ENCODE measurements at regions not wholly inside any gene's neighbourhood (a gene's known extent, or its start where the extent isn't known, plus 50 kb on each side); places are given as distances from the start of the nearest gene placed in this dataset.

- TF ChIP-seq CTCF (IDR thresholded peaks at IDR 0.05; ENCODE audit: insufficient read depth, low read length, poor library complexity, severe bottlenecking), result no peak
- no peaks in the 10 kb centered on the region for H3K27me3 ChIP-seq (ENCODE audit: control insufficient read depth, insufficient read depth, low read length)
- no peaks in the 10 kb centered on the region for H3K36me3 ChIP-seq (ENCODE audit: control insufficient read depth, insufficient read depth, low read length)
- no peak overlapping the region for H3K4me3 ChIP-seq (ENCODE audit: low read depth, low read length)
- no peak for DNase-seq (ENCODE audit: low read depth)
Measured at GRCh38 chr20:52649727-52650126, 322.4 kb upstream of the TSHZ2 start.

- H3K27me3 ChIP-seq (ENCODE audit: control insufficient read depth, insufficient read depth, low read length), result no peaks in the 10 kb centered on the region
- DNase-seq (ENCODE audit: low read depth), result no peak
- no peak overlapping the region for H3K4me3 ChIP-seq (ENCODE audit: low read depth, low read length)
- no peaks in the 10 kb centered on the region for H3K36me3 ChIP-seq (ENCODE audit: control insufficient read depth, insufficient read depth, low read length)
- no peak for TF ChIP-seq CTCF (IDR thresholded peaks at IDR 0.05; ENCODE audit: insufficient read depth, low read length, poor library complexity, severe bottlenecking)
Measured at GRCh38 chr20:52645822-52646221, 326.3 kb upstream of the TSHZ2 start.

GRCh38 chr20:52643034-52643433 is 329.1 kb upstream of the TSHZ2 start:
- no peaks in the 10 kb centered on the region for H3K36me3 ChIP-seq (ENCODE audit: control insufficient read depth, insufficient read depth, low read length)
- H3K4me3 ChIP-seq (ENCODE audit: low read depth, low read length), result no peak overlapping the region
- no peak for TF ChIP-seq CTCF (IDR thresholded peaks at IDR 0.05; ENCODE audit: insufficient read depth, low read length, poor library complexity, severe bottlenecking)
- no peak for DNase-seq (ENCODE audit: low read depth)
- H3K27me3 ChIP-seq (ENCODE audit: control insufficient read depth, insufficient read depth, low read length), result no peaks in the 10 kb centered on the region

GRCh38 chr20:52637201-52637600 is 335.0 kb upstream of the TSHZ2 start:
- Histone ChIP-seq H3K36me3 (ENCODE audit: control insufficient read depth, insufficient read depth, low read length) (no peaks in the 10 kb centered on the region), H3K27me3 (ENCODE audit: control insufficient read depth, insufficient read depth, low read length) (no peaks in the 10 kb centered on the region), H3K4me3 (ENCODE audit: low read depth, low read length) (no peak overlapping the region)
- TF ChIP-seq CTCF (IDR thresholded peaks at IDR 0.05; ENCODE audit: insufficient read depth, low read length, poor library complexity, severe bottlenecking), result no peak
- no peak for DNase-seq (ENCODE audit: low read depth)

- no peak for DNase-seq (ENCODE audit: low read depth)
- H3K27me3 ChIP-seq (ENCODE audit: control insufficient read depth, insufficient read depth, low read length), result no peaks in the 10 kb centered on the region
- H3K4me3 ChIP-seq (ENCODE audit: low read depth, low read length), result no peak overlapping the region
- no peaks in the 10 kb centered on the region for H3K36me3 ChIP-seq (ENCODE audit: control insufficient read depth, insufficient read depth, low read length)
- TF ChIP-seq CTCF (IDR thresholded peaks at IDR 0.05; ENCODE audit: insufficient read depth, low read length, poor library complexity, severe bottlenecking), result no peak
Measured at GRCh38 chr20:52631469-52631868, 340.7 kb upstream of the TSHZ2 start.

GRCh38 chr20:52630138-52630537 is 342.0 kb upstream of the TSHZ2 start:
- no peak overlapping the region for H3K4me3 ChIP-seq (ENCODE audit: low read depth, low read length)
- no peaks in the 10 kb centered on the region for H3K27me3 ChIP-seq (ENCODE audit: control insufficient read depth, insufficient read depth, low read length)
- no peak for TF ChIP-seq CTCF (IDR thresholded peaks at IDR 0.05; ENCODE audit: insufficient read depth, low read length, poor library complexity, severe bottlenecking)
- H3K36me3 ChIP-seq (ENCODE audit: control insufficient read depth, insufficient read depth, low read length), result no peaks in the 10 kb centered on the region
- no peak for DNase-seq (ENCODE audit: low read depth)

Data from kidney epithelial cell (primary cell).